Esophagus squamous epithelium (tissue), 5 donors: ENCODE measurements at regions not wholly inside any gene's neighbourhood (a gene's known extent, or its start where the extent isn't known, plus 50 kb on each side); places are given as distances from the start of the nearest gene placed in this dataset.

Experiments used
- DNase-seq: peaks from one replicate; lab custom pipeline; 2025; lab: John Stamatoyannopoulos, UW
- H3K27ac ChIP-seq, 4 donors: fragments of 200-600 bp; sonication (generic); one replicate each; pipeline ENCODE4 v1.5.1; 2016 to 2019; ENCODE audit warnings: mild to moderate bottlenecking in 1 of 4
- H3K27me3 ChIP-seq, 4 donors: fragments of 200-600 bp; sonication (generic); 1 replicate in 3 of 4; 2 replicates in 1 of 4; pipeline versions ENCODE4 v1.5.1 to v1.6.0; 2017 to 2021; ENCODE audit warnings: antibody characterized with exemption in 1 of 4
- H3K36me3 ChIP-seq, 3 donors: fragments of 200-600 bp; sonication (generic); one replicate each; pipeline ENCODE4 v1.5.1; 2016 to 2019
- H3K4me1 ChIP-seq, 3 donors: fragments of 200-600 bp; sonication (generic); one replicate each; pipeline ENCODE4 v1.5.1; 2017 to 2019
- H3K4me3 ChIP-seq, 4 donors: fragments of 200-600 bp; sonication (generic); 1 replicate in 3 of 4; 2 replicates in 1 of 4; pipeline ENCODE4 v1.5.1; 2016 to 2019; ENCODE audit warnings: mild to moderate bottlenecking in 2 of 4, moderate library complexity in 1 of 4
- H3K9me3 ChIP-seq, 3 donors: fragments of 200-600 bp; sonication (generic); one replicate each; pipeline ENCODE4 v1.5.1; 2016 to 2019
- CTCF ChIP-seq, 6 experiments: fragments of 450-650 bp in 4 of 6; fragments of 200-600 bp in 2 of 6; sonication (generic) in 2 of 6; IDR thresholded peaks; one replicate each; pipeline ENCODE4 v1.5.1; 2016 to 2019; ENCODE audit warnings: antibody characterized with exemption in 6 of 6, mild to moderate bottlenecking in 4 of 6, moderate library complexity in 4 of 6
- POLR2A ChIP-seq, 4 donors: fragments of 450-650 bp; IDR thresholded peaks; one replicate each; pipeline ENCODE4 v1.6.1; 2017; ENCODE audit warnings: antibody characterized with exemption in 4 of 4, mild to moderate bottlenecking in 4 of 4, moderate library complexity in 3 of 4
- WGBS, 2 donors: methylation state at CpG; one replicate each; pipeline ENCODE4 v1.1.5; 2018; 5-methylcytosine and 5-hydroxymethylcytosine counted together
- intact Hi-C: fragments of 100-400 bp; cut with DNase I; formaldehyde crosslinking; loops from one replicate; pipeline ENCODE4 v1.15.0; 2022
- donor health status: DM: yes; HTN: yes; CAD: no.

DNA sequence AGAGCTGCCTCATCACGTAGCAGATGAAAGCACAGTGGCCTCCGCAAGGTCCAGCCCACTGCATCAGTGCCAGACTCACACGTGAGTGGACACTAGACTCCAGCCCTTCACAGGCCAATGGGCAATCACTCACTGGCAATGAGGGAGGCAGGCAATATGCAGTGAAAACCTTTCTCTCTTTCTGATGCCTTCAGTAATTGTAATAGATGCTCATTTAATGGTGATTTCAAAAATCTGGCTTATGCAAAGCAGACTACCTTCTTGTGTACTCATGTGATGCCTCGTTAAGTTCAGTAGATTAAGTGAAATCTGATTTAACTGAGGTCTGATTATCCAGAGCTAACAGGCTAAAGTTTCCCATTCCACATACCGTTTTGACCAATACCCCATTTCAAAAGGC lies 546.9 kb downstream of the MIAT start:
- H3K27me3 ChIP-seq = no peaks in the 10 kb centered on the region
- no peak overlapping the region for H3K4me3 ChIP-seq
- WGBS, 2 donors = 82 to 87% methylated on average over 5 of the region's 5 CpGs
- TF ChIP-seq POLR2A (IDR thresholded peaks at IDR 0.05) = no peak
- TF ChIP-seq CTCF (IDR thresholded peaks at IDR 0.05) = no peak
- no peak for DNase-seq
- no peak overlapping the region for H3K27ac ChIP-seq
- intact Hi-C loops = no loop called here
- H3K4me1 ChIP-seq = peaks cover 19 to 58% (median 25%) of the 10 kb centered on the region in 3 donors
- H3K36me3 ChIP-seq = no peaks in the 10 kb centered on the region
- no peaks in the 10 kb centered on the region for H3K9me3 ChIP-seq

GRCh38 chr22:27204817-27205216 lies 547.4 kb downstream of the MIAT start:
- H3K4me3 ChIP-seq = no peak overlapping the region
- H3K36me3 ChIP-seq = no peaks in the 10 kb centered on the region
- TF ChIP-seq POLR2A (IDR thresholded peaks at IDR 0.05) (no peak), CTCF (IDR thresholded peaks at IDR 0.05) (no peak)
- no peak overlapping the region for H3K27ac ChIP-seq
- WGBS, 2 donors = 92% methylated on average over 4 of the region's 4 CpGs
- DNase-seq = no peak
- H3K4me1 ChIP-seq = peaks cover 19 to 58% (median 25%) of the 10 kb centered on the region in 3 donors
- no peaks in the 10 kb centered on the region for H3K27me3 ChIP-seq
- H3K9me3 ChIP-seq = no peaks in the 10 kb centered on the region
- intact Hi-C loops = no loop called here

DNA sequence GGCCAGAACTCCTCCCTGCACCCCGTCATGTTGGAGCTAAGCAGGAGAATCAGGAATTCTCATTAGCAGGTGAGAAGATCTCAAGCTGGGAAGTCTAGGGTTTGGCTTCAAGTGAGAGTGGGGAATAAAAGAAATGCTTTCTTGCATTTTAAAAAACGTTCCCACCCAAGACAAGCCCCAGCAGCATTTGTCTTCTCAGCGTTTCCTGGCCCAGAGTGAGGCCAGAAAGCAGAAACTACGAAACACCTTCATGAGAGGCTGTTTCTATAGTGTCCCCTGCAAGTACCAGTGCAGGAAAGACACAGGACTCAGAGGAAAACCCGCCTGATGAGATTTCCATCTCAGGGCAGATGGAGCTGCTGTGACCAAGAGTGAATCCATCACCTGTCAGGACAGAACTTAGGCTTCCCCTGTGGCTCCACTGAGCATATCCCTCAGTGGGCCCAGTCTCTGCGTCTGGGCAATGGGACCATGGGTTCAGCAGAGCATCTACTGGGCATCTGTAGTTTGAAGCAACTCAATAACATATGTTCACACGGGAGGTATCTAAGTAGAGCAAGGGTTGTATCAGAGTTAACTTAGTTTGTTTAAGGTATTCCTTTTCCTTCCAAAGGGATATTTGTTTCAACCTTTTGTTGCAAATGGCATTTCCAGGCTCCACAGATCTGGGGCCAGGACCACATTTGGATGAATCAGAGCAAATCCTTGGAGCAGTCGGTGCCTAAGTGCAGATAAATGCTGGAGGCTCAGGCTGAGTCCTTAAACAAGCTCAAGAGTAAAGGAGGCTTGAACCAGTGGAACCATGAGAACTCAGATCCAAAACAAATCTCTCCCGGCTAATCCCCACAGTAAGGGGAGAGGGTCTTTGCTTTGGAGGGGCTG lies 548.3 kb downstream of the MIAT start:
- no peak overlapping the region for H3K27ac ChIP-seq
- 48 to 54% methylated on average over 8 to 9 of the region's 9 CpGs for WGBS, 2 donors
- peaks cover 19 to 58% (median 25%) of the 10 kb centered on the region in 3 donors for H3K4me1 ChIP-seq
- H3K9me3 ChIP-seq = no peaks in the 10 kb centered on the region
- DNase-seq = no peak
- H3K4me3 ChIP-seq = no peak overlapping the region
- no peak for TF ChIP-seq CTCF (IDR thresholded peaks at IDR 0.05)
- no peak for TF ChIP-seq POLR2A (IDR thresholded peaks at IDR 0.05)
- intact Hi-C loops = no loop called here
- no peaks in the 10 kb centered on the region for H3K36me3 ChIP-seq
- no peaks in the 10 kb centered on the region for H3K27me3 ChIP-seq

DNA sequence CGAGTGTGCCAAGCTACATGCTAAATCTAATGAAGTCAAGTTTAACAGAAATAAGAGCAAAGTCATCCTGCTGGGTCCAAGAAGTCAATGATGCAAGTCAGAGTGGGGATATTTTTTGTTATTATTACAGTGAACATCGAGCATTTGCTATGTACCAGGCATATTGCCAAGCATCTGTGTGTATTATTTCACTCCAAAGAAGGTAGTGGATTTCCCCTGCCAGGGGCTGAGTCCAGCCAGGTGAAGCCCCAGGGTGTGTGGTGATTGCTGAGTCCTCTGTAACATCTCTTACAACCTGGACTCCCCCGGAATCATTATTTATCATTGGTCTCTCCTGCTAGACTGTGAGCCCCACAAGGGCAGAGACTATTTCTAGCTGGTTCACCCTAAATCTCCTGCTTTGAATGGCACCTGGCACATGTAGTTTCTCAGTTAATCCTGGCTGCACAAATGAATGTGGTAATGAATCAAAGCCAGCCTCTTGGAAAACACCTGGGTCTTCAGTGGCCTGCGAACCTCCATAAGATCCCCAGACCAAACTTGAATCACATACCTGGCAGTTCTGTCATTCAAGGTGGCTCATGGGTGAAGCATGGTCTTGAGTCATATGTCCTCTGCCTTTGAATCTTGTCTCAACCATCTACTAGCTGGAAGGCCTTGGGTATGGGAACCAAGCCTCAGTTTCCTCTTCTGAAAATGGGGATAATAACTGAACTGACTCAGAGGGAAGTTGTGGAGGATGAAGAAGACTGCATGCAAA lies 549.2 kb downstream of the MIAT start:
- H3K36me3 ChIP-seq = no peaks in the 10 kb centered on the region
- H3K27ac ChIP-seq = no peak overlapping the region
- H3K4me1 ChIP-seq = peaks cover 19 to 58% (median 25%) of the 10 kb centered on the region in 3 donors
- H3K9me3 ChIP-seq = no peaks in the 10 kb centered on the region
- 32 to 36% methylated on average over 3 to 4 of the region's 4 CpGs for WGBS, 2 donors
- no peak overlapping the region for H3K4me3 ChIP-seq
- DNase-seq = no peak
- no peaks in the 10 kb centered on the region for H3K27me3 ChIP-seq
- intact Hi-C loops = no loop called here
- no peak for TF ChIP-seq CTCF (IDR thresholded peaks at IDR 0.05)
- TF ChIP-seq POLR2A (IDR thresholded peaks at IDR 0.05) = no peak

- H3K36me3 ChIP-seq = no peaks in the 10 kb centered on the region
- peaks cover 24 to 59% (median 26%) of the 10 kb centered on the region in 3 donors for H3K4me1 ChIP-seq
- WGBS, 2 donors = 65 to 86% methylated on average over 4 to 5 of the region's 5 CpGs
- intact Hi-C loops = no loop called here
- TF ChIP-seq CTCF (IDR thresholded peaks at IDR 0.05) (no peak), POLR2A (IDR thresholded peaks at IDR 0.05) (no peak)
- no peak overlapping the region for H3K27ac ChIP-seq
- DNase-seq = no peak
- H3K4me3 ChIP-seq = no peak overlapping the region
- no peaks in the 10 kb centered on the region for H3K27me3 ChIP-seq
- no peaks in the 10 kb centered on the region for H3K9me3 ChIP-seq
These were observed 549.9 kb downstream of the MIAT start for GRCh38 chr22:27207266-27207665.
